SK-N-SH (cell line): ENCODE measurements at regions not wholly inside any gene's neighbourhood (a gene's known extent, or its start where the extent isn't known, plus 50 kb on each side); places are given as distances from the start of the nearest gene placed in this dataset.

Source experiments
- CTCF ChIA-PET: fragments of 300-600, 350-600 bp; formaldehyde crosslinking; extraction: SDS; loops from one replicate; lab custom pipeline; 2021; lab: Yijun Ruan, JAX
- POLR2A ChIA-PET: fragments of 350-600 bp; sonication (Branson Sonifier 250); formaldehyde crosslinking; extraction: SDS; loops from one replicate; lab custom pipeline; 2020; ENCODE audit warnings: antibody characterized with exemption, inconsistent platforms; lab: Yijun Ruan, JAX
- DNase-seq: peaks from one replicate; pipeline ENCODE4 v3.0.0; 2012
- H2AFZ ChIP-seq: fragments of 200-600 bp; sonication (generic); 2 replicates; pipeline ENCODE4 v1.8.1; 2016; ENCODE audit warnings: antibody characterized with exemption, mild to moderate bottlenecking, low read depth
- H3F3A ChIP-seq: fragments of 200-600 bp; sonication (generic); replicated peaks from 2 replicates; pipeline ENCODE3; 2016; ENCODE audit warnings: antibody characterized with exemption, mild to moderate bottlenecking; ENCODE audit not compliant: insufficient read depth
- H3K27ac ChIP-seq, 2 experiments: fragments of 200-500 bp in 1 of 2; fragments of 200-600 bp in 1 of 2; sonication (Bioruptor generic) in 1 of 2; sonication (generic), shearing (Covaris generic) in 1 of 2; 2 replicates each; pipeline versions ENCODE4 v1.5.1 to v1.6.1; 2014 to 2016; ENCODE audit warnings: low read depth in 2 of 2, inconsistent platforms in 1 of 2, low read length in 1 of 2, mild to moderate bottlenecking in 1 of 2, mixed read lengths in 1 of 2
- H3K27me3 ChIP-seq: fragments of 200-600 bp; sonication (generic), shearing (Covaris generic); 2 replicates; pipeline ENCODE4 v1.6.1; 2016; ENCODE audit warnings: mixed run types; ENCODE audit not compliant: insufficient read depth
- H3K36me3 ChIP-seq, 2 experiments: fragments of 200-500 bp in 1 of 2; fragments of 200-600 bp in 1 of 2; sonication (Bioruptor generic) in 1 of 2; sonication (generic) in 1 of 2; replicated peaks in 1 of 2; 2 replicates each; pipeline versions ENCODE3 to v1.5.1; 2014 to 2016; ENCODE audit warnings: low read length in 1 of 2, mild to moderate bottlenecking in 1 of 2; ENCODE audit not compliant: insufficient read depth in 2 of 2, control insufficient read depth in 1 of 2
- H3K4me1 ChIP-seq, 2 experiments: fragments of 200-500 bp in 1 of 2; fragments of 200-600 bp in 1 of 2; sonication (Bioruptor generic) in 1 of 2; sonication (generic), shearing (Covaris generic) in 1 of 2; 2 replicates each; pipeline versions ENCODE4 v1.5.1 to v1.6.1; 2014 to 2016; ENCODE audit warnings: low read depth in 1 of 2, low read length in 1 of 2, mixed run types in 1 of 2; ENCODE audit not compliant: insufficient read depth in 2 of 2, control insufficient read depth in 1 of 2
- H3K4me2 ChIP-seq: fragments of 200-600 bp; sonication (generic), shearing (Covaris generic); 2 replicates; pipeline ENCODE4 v1.6.1; 2017; ENCODE audit warnings: mixed run types
- H3K4me3 ChIP-seq, 2 experiments: fragments of 200-500 bp in 1 of 2; fragments of 200-600 bp in 1 of 2; sonication (Bioruptor generic) in 1 of 2; sonication (generic), shearing (Covaris generic) in 1 of 2; 2 replicates each; pipeline versions ENCODE4 v1.5.1 to v1.8.1; 2014 to 2016; ENCODE audit warnings: low read depth in 2 of 2, inconsistent platforms in 1 of 2, low read length in 1 of 2, mild to moderate bottlenecking in 1 of 2, mixed read lengths in 1 of 2, moderate library complexity in 1 of 2
- H3K79me2 ChIP-seq: fragments of 200-600 bp; sonication (generic); 2 replicates; pipeline ENCODE4 v1.8.1; 2017; ENCODE audit warnings: mild to moderate bottlenecking; ENCODE audit not compliant: insufficient read depth
- H3K9ac ChIP-seq: fragments of 200-600 bp; sonication (generic); 2 replicates; pipeline ENCODE4 v1.6.1; 2017; ENCODE audit warnings: mixed run types
- H3K9me2 ChIP-seq: fragments of 200-600 bp; sonication (generic); 2 replicates; pipeline ENCODE4 v1.6.1; 2017; ENCODE audit warnings: mixed run types
- H3K9me3 ChIP-seq: fragments of 200-600 bp; sonication (generic); 2 replicates; pipeline ENCODE4 v1.6.1; 2017; ENCODE audit warnings: mixed run types, mild to moderate bottlenecking, moderate library complexity
- H4K20me1 ChIP-seq: fragments of 200-600 bp; sonication (generic); 2 replicates; pipeline ENCODE4 v1.6.1; 2017; ENCODE audit warnings: mild to moderate bottlenecking, mixed run types; ENCODE audit not compliant: insufficient read depth
- CHD2 ChIP-seq: fragments of 150-350 bp; IDR thresholded peaks from 2 replicates; pipeline ENCODE4 v1.6.1; 2018; ENCODE audit warnings: low read length; ENCODE audit not compliant: partially characterized antibody
- ELF1 ChIP-seq: IDR thresholded peaks from 2 replicates; pipeline ENCODE4 v1.4.0; 2012
- FOXJ3 ChIP-seq: sonication (generic); formaldehyde crosslinking; IDR thresholded peaks from 2 replicates; pipeline ENCODE4 v1.5.1; 2020; ENCODE audit warnings: mild to moderate bottlenecking, missing genetic modification reagents
- FOXM1 ChIP-seq: IDR thresholded peaks from 2 replicates; pipeline ENCODE4 v1.4.0; 2012; ENCODE audit warnings: low read depth, mild to moderate bottlenecking
- GABPA ChIP-seq: IDR thresholded peaks from 2 replicates; pipeline ENCODE4 v1.4.0; 2012; ENCODE audit warnings: low read depth, mild to moderate bottlenecking
- JUND ChIP-seq: IDR thresholded peaks from 2 replicates; pipeline ENCODE4 v1.4.0; 2012
- MEF2A ChIP-seq: IDR thresholded peaks from 2 replicates; pipeline ENCODE4 v1.4.0; 2012; ENCODE audit warnings: low read depth, borderline replicate concordance
- NRF1 ChIP-seq: IDR thresholded peaks from 2 replicates; pipeline ENCODE4 v1.6.1; 2012; ENCODE audit warnings: low read depth, mild to moderate bottlenecking, low read length
- POLR2AphosphoS5 ChIP-seq: IDR thresholded peaks from 2 replicates; pipeline ENCODE4 v1.6.1; 2012; ENCODE audit warnings: low read depth, low read length
- RAD21 ChIP-seq: IDR thresholded peaks from 2 replicates; pipeline ENCODE4 v1.6.1; 2012; ENCODE audit warnings: mild to moderate bottlenecking, low read length
- SMC3 ChIP-seq: IDR thresholded peaks from 2 replicates; pipeline ENCODE4 v1.6.1; 2012; ENCODE audit warnings: low read depth, low read length, improper control_type of control experiment
- TEAD4 ChIP-seq: IDR thresholded peaks from 2 replicates; pipeline ENCODE4 v1.4.0; 2012; ENCODE audit warnings: mild to moderate bottlenecking, borderline replicate concordance; ENCODE audit not compliant: insufficient read depth
- WGBS: methylation state at CpG from one replicate; pipeline ENCODE4 v1.1.6; 2017; ENCODE audit warnings: low lambda C conversion rate; 5-methylcytosine and 5-hydroxymethylcytosine counted together
- TF ChIP-seq, protein P1 (sequence below): IDR thresholded peaks from 2 replicates; pipeline ENCODE4 v1.4.0; 2012; ENCODE audit warnings: low read depth, borderline replicate concordance
- TF ChIP-seq, protein P2 (sequence below): IDR thresholded peaks from 2 replicates; pipeline ENCODE4 v1.6.1; 2012; ENCODE audit warnings: mild to moderate bottlenecking, low read depth, low read length, moderate library complexity
- TF ChIP-seq, protein P3 (sequence below): IDR thresholded peaks from 2 replicates; pipeline ENCODE4 v1.4.0; 2012; ENCODE audit warnings: low read depth, borderline replicate concordance

DNA sequence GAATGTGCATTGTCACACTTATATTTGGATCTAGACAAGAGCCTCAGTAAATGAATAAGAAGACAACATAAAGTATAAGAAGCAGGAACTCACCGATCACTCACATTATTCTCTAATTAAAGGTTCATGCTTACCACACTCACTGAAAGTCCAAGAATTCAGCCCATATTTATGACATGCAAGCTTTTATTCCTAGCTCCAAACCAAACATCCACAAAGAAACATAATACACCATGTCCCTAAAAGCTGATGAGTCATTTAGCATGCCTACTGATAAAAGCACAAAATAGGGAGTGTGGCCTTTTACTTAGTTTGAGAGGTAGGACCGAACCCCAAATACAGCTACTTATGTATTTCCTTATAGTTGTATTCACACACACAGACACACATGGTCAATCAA, 1094.6 kb upstream of the CDH2 start:
- POLR2A ChIA-PET: no interaction called here
- DNase-seq: no peak
- Histone ChIP-seq H3K9me3 (no peaks in the 10 kb centered on the region), H3F3A (no peaks in the 10 kb centered on the region), H3K36me3 (no peaks in the 10 kb centered on the region), H3K9ac (no peak overlapping the region), H2AFZ (no peak overlapping the region), H3K4me2 (no peak overlapping the region), H3K4me3 (no peak overlapping the region), H3K9me2 (no peaks in the 10 kb centered on the region; the same call in 1 of the 2 replicates), H3K27me3 (no peaks in the 10 kb centered on the region), H3K79me2 (no peaks in the 10 kb centered on the region), H3K4me1 (no peaks in the 10 kb centered on the region), H4K20me1 (no peaks in the 10 kb centered on the region), H3K27ac (no peak overlapping the region)
- 98% methylated on average over 2 of the region's 2 CpGs for WGBS
- no peak for TF ChIP-seq NRF1
- no peak for TF ChIP-seq SMC3
- TF ChIP-seq, protein P1, sequence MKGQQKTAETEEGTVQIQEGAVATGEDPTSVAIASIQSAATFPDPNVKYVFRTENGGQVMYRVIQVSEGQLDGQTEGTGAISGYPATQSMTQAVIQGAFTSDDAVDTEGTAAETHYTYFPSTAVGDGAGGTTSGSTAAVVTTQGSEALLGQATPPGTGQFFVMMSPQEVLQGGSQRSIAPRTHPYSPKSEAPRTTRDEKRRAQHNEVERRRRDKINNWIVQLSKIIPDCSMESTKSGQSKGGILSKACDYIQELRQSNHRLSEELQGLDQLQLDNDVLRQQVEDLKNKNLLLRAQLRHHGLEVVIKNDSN: no peak
- no peak for TF ChIP-seq GABPA
- no peak for TF ChIP-seq ELF1
- TF ChIP-seq MEF2A: no peak
- TF ChIP-seq, protein P2, sequence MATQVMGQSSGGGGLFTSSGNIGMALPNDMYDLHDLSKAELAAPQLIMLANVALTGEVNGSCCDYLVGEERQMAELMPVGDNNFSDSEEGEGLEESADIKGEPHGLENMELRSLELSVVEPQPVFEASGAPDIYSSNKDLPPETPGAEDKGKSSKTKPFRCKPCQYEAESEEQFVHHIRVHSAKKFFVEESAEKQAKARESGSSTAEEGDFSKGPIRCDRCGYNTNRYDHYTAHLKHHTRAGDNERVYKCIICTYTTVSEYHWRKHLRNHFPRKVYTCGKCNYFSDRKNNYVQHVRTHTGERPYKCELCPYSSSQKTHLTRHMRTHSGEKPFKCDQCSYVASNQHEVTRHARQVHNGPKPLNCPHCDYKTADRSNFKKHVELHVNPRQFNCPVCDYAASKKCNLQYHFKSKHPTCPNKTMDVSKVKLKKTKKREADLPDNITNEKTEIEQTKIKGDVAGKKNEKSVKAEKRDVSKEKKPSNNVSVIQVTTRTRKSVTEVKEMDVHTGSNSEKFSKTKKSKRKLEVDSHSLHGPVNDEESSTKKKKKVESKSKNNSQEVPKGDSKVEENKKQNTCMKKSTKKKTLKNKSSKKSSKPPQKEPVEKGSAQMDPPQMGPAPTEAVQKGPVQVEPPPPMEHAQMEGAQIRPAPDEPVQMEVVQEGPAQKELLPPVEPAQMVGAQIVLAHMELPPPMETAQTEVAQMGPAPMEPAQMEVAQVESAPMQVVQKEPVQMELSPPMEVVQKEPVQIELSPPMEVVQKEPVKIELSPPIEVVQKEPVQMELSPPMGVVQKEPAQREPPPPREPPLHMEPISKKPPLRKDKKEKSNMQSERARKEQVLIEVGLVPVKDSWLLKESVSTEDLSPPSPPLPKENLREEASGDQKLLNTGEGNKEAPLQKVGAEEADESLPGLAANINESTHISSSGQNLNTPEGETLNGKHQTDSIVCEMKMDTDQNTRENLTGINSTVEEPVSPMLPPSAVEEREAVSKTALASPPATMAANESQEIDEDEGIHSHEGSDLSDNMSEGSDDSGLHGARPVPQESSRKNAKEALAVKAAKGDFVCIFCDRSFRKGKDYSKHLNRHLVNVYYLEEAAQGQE: no peak
- TF ChIP-seq TEAD4: no peak
- no peak for TF ChIP-seq POLR2AphosphoS5
- CTCF ChIA-PET: interaction anchor here (0.8 kb wide), 1 partner anchor 15 kb away, joined by 3 read pairs; no protein-coding TSS in a partner anchor

DNA sequence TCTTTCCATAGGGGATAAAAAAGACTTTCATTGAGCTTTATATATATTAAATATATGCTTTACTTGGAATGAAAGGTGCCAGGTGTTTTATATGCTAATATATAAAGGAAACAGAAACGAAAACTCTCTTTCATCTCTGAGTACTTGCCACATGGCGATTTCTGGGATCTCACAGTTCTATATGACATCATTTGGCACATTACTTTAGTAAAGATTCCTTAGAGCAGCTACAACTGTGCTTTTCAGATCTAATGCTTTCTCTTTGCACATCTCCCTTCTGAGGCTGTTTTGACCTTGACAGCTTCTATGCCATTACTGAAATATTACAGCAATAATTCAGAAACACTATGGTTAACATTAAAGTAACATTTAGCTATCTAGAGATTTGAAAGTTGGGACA, 1082.9 kb upstream of the CDH2 start:
- ChIA-PET CTCF (interaction anchor here (1.2 to 1.5 kb wide), 2 partner anchors 20 to 42 kb away, joined by 3 read pairs; no protein-coding TSS in a partner anchor), POLR2A (no interaction called here)
- Histone ChIP-seq H3K27ac (peak overlapping the region in 1 of 2 experiments; percentile 75; a peak in 2 of 4 replicates), H3K9ac (no peak overlapping the region), H3K9me3 (no peaks in the 10 kb centered on the region), H3K4me2 (no peak overlapping the region), H3F3A (no peaks in the 10 kb centered on the region), H3K36me3 (no peaks in the 10 kb centered on the region), H2AFZ (no peak overlapping the region), H3K9me2 (no peaks in the 10 kb centered on the region), H3K4me3 (no peak overlapping the region), H3K4me1 (peaks cover 0 to 11% of the 10 kb centered on the region in 2 experiments; a peak in 2 of 4 replicates), H4K20me1 (no peaks in the 10 kb centered on the region), H3K27me3 (no peaks in the 10 kb centered on the region), H3K79me2 (no peaks in the 10 kb centered on the region)
- 90% methylated on average over 2 of the region's 2 CpGs for WGBS
- TF ChIP-seq CHD2 (no peak), FOXM1 (no peak), MEF2A (no peak), FOXJ3 (CRISPR knock-in tag) (no peak), RAD21 (no peak), JUND (no peak), SMC3 (no peak)
- TF ChIP-seq, protein P3, sequence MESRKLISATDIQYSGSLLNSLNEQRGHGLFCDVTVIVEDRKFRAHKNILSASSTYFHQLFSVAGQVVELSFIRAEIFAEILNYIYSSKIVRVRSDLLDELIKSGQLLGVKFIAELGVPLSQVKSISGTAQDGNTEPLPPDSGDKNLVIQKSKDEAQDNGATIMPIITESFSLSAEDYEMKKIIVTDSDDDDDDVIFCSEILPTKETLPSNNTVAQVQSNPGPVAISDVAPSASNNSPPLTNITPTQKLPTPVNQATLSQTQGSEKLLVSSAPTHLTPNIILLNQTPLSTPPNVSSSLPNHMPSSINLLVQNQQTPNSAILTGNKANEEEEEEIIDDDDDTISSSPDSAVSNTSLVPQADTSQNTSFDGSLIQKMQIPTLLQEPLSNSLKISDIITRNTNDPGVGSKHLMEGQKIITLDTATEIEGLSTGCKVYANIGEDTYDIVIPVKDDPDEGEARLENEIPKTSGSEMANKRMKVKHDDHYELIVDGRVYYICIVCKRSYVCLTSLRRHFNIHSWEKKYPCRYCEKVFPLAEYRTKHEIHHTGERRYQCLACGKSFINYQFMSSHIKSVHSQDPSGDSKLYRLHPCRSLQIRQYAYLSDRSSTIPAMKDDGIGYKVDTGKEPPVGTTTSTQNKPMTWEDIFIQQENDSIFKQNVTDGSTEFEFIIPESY: no peak
- TF ChIP-seq, protein P1: no peak
- TF ChIP-seq, protein P2: no peak
- DNase-seq: no peak
